OCI-LY3 (cell line): ENCODE measurements at regions not wholly inside any gene's neighbourhood (a gene's known extent, or its start where the extent isn't known, plus 50 kb on each side); places are given as distances from the start of the nearest gene placed in this dataset.

Source experiments
- EZH2phosphoT487 ChIP-seq: fragments of 200-600 bp; shearing (Covaris generic); IDR thresholded peaks from 2 replicates; pipeline ENCODE4 v1.6.1; 2018; ENCODE audit warnings: antibody characterized with exemption, mixed run types, low read depth
- TF ChIP-seq, protein P1 (sequence below): fragments of 200-600, 300-600 bp; sonication (generic); IDR thresholded peaks from 2 replicates; pipeline ENCODE4 v1.5.1; 2014; ENCODE audit warnings: antibody characterized with exemption, low read length, low read depth

DNA sequence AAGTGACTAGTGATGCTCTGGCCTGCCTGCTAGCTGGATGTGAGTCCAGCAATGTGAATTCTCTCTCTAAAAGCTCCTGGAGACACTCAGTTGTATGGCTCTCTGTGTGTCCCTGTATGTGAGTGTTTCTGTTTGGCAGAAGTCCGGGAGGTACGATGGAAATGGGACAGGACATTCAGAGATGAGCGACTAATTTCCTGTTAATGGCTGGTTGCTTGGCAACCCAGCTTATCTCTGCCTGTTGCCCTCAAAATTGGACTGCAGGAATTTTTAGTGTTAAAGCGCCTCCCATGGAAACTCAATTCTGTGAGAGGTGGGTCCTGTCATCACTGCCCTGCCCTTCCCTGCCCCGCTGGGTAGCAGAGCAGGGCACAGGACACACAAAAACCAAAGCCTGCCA, 136.8 kb upstream of the LRFN2 start:
- TF ChIP-seq, protein P1, sequence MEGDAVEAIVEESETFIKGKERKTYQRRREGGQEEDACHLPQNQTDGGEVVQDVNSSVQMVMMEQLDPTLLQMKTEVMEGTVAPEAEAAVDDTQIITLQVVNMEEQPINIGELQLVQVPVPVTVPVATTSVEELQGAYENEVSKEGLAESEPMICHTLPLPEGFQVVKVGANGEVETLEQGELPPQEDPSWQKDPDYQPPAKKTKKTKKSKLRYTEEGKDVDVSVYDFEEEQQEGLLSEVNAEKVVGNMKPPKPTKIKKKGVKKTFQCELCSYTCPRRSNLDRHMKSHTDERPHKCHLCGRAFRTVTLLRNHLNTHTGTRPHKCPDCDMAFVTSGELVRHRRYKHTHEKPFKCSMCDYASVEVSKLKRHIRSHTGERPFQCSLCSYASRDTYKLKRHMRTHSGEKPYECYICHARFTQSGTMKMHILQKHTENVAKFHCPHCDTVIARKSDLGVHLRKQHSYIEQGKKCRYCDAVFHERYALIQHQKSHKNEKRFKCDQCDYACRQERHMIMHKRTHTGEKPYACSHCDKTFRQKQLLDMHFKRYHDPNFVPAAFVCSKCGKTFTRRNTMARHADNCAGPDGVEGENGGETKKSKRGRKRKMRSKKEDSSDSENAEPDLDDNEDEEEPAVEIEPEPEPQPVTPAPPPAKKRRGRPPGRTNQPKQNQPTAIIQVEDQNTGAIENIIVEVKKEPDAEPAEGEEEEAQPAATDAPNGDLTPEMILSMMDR = no peak
- TF ChIP-seq EZH2phosphoT487 = no peak
